Activated T-helper 1 cell treated with anti-CD3 and anti-CD28 coated beads, Interleukin-12 subunit alpha, Interleukin-12 subunit beta, Interleukin-2, Interleukin-4 antibody, amounts not matched to agents 30 ng/mL and 10 ng/mL and 1 ng/mL, durations not matched to agents 14 hours and 24 hours and 36 hours (primary cell): ENCODE measurements at regions not wholly inside any gene's neighbourhood (a gene's known extent, or its start where the extent isn't known, plus 50 kb on each side); places are given as distances from the start of the nearest gene placed in this dataset.
"Not testable (repeated sequence)": the region's sequence is repeated elsewhere in the genome, so short reads cannot be mapped to it uniquely, and the experiment has no call there.

Experiments used
- DNase-seq: peaks from one replicate; pipeline ENCODE4 v3.0.0; 2021; ENCODE audit warnings: low spot score
- H3K27ac Mint-ChIP-seq: one replicate; pipeline ENCODE4 v1.8.0; 2021; ENCODE audit warnings: mild to moderate bottlenecking, mixed read lengths
- H3K27me3 Mint-ChIP-seq: one replicate; pipeline ENCODE4 v1.8.0; 2022; ENCODE audit warnings: mild to moderate bottlenecking, moderate library complexity, mixed read lengths; ENCODE audit not compliant: insufficient read depth
- H3K36me3 Mint-ChIP-seq: one replicate; pipeline ENCODE4 v1.8.0; 2021; ENCODE audit warnings: low read depth, mixed read lengths
- H3K4me1 Mint-ChIP-seq: one replicate; pipeline ENCODE4 v1.8.0; 2021; ENCODE audit warnings: low read depth, mixed read lengths
- H3K4me3 Mint-ChIP-seq: one replicate; pipeline ENCODE4 v1.8.0; 2021; ENCODE audit warnings: mild to moderate bottlenecking, moderate library complexity, mixed read lengths
- H3K9me3 Mint-ChIP-seq: one replicate; pipeline ENCODE4 v1.8.0; 2021; ENCODE audit warnings: mixed read lengths
- intact Hi-C: fragments of 100-400 bp; cut with micrococcal nuclease; formaldehyde crosslinking; loops from one replicate; pipeline ENCODE4 v1.15.1; 2024

DNA sequence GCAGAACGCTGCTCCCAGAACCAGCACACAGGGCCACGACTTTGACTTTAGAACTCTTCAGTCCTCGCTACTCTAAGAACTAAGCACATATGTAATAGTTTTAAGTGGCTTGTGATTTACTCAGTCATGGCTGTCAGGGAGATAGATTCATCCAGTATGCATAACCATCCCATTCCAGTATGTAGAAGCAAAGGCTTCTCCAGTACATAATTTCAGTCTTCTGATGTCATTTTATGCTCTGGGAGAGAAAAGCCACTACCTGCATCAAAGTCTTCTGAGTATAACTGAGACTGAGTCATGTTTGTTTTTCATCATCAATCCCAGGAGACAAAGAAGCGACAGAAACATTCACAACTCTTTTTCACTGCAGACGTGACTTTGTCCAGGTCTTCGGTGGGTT lies 885.7 kb downstream of the PLA2G4A start:
- Mint-ChIP-seq H3K4me3 (no peak overlapping the region), H3K4me1 (no peaks in the 10 kb centered on the region), H3K27me3 (no peaks in the 10 kb centered on the region), H3K36me3 (no peaks in the 10 kb centered on the region), H3K9me3 (peaks cover 16% of the 10 kb centered on the region), H3K27ac (no peak overlapping the region)
- intact Hi-C loops = no loop called here
- DNase-seq = no peak

DNA sequence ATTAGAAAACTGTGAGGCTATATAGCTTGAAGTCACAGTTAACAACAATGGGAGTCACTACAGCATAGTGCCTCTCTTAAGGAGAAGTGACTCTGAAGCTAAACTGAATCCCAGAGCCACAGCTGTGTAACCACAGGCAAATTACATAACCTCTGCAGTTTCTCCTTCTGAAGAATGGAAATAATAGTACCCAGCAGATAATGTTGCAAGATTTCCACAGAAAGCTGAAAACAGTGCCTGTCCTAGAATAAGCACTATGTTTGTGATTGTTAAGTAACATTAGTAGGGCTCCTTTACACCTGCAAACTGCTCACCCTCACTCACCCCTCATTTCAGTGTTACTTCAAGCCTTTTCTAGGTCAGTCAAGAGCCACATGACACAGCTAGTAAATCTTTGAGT lies 886.7 kb downstream of the PLA2G4A start:
- intact Hi-C loops = no loop called here
- no peak overlapping the region for H3K27ac Mint-ChIP-seq
- H3K4me1 Mint-ChIP-seq = no peaks in the 10 kb centered on the region
- no peak overlapping the region for H3K4me3 Mint-ChIP-seq
- no peak for DNase-seq
- peaks cover 16% of the 10 kb centered on the region for H3K9me3 Mint-ChIP-seq
- no peaks in the 10 kb centered on the region for H3K27me3 Mint-ChIP-seq
- no peaks in the 10 kb centered on the region for H3K36me3 Mint-ChIP-seq

GRCh38 chr1:187716160-187716559 lies 887.4 kb downstream of the PLA2G4A start:
- Mint-ChIP-seq H3K36me3 (no peaks in the 10 kb centered on the region), H3K27ac (no peak overlapping the region), H3K4me1 (no peaks in the 10 kb centered on the region), H3K27me3 (no peaks in the 10 kb centered on the region), H3K9me3 (peaks cover 11% of the 10 kb centered on the region), H3K4me3 (no peak overlapping the region)
- no peak for DNase-seq
- intact Hi-C loops = no loop called here

DNA sequence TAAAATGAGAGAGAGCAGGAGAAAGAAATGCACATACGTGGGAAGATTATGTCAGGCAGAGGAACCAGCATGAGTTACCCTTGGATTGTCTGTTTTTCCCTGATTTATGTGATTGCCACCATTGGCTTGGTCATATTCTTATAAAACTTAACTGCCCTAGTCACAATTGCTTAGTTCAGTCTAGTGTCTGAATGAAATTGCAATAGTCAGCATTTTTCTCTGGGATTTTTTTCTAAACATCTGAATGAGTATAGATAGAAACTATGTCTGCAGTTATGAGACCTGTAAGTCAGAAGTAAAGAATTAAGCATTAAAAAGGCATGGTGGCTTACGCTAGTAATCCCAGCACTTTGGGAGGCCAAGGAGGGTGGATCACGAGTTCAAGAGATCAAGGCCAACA lies 889.8 kb downstream of the PLA2G4A start:
- intact Hi-C loops = no loop called here
- H3K27me3 Mint-ChIP-seq = no peaks in the 10 kb centered on the region
- no peak overlapping the region for H3K27ac Mint-ChIP-seq
- no peak overlapping the region for H3K4me3 Mint-ChIP-seq
- no peak for DNase-seq
- no peaks in the 10 kb centered on the region for H3K9me3 Mint-ChIP-seq
- H3K36me3 Mint-ChIP-seq = no peaks in the 10 kb centered on the region
- H3K4me1 Mint-ChIP-seq = no peaks in the 10 kb centered on the region

DNA sequence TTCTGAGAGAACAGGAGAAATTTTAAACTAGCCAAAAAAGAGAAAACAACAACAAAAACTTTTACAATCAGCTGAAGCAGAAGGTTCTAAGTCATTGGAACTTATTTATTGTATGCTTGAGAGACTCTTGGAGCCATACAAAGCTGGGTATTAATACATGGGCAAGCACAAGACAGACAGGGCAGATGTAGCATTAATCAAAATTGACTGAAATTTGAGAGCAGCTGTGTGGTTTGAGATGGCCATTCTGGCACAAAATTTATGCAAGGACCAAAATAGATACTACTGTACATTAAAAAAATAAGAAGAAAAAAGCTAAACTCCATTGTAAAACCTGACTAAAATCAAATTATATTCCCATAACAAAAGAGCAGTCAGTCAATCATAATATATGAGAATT lies 892.5 kb downstream of the PLA2G4A start:
- H3K9me3 Mint-ChIP-seq = no peaks in the 10 kb centered on the region
- no peaks in the 10 kb centered on the region for H3K4me1 Mint-ChIP-seq
- no peaks in the 10 kb centered on the region for H3K27me3 Mint-ChIP-seq
- no peak overlapping the region for H3K27ac Mint-ChIP-seq
- no peak overlapping the region for H3K4me3 Mint-ChIP-seq
- H3K36me3 Mint-ChIP-seq = no peaks in the 10 kb centered on the region
- intact Hi-C loops = no loop called here
- DNase-seq = no peak

DNA sequence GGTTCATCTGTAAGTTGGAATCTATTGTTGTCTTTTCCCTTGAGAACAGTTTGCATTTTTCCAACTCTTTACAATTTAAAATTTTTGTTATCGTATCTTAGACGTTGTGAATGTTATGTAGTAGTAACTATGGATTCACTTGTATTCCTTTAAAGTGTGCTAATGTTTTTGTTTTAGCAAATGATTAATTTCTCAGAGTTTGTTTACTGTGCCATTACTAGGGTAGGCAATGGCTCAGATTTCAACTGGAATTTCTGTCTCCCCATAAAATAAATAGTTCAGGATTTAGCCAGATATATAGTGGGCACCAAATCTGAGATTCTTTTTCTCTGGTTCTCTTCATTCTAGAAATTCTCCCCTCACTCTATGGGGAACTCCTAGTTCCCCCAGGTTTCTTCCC lies 896.5 kb downstream of the PLA2G4A start:
- no peaks in the 10 kb centered on the region for H3K9me3 Mint-ChIP-seq
- intact Hi-C loops = no loop called here
- DNase-seq = no peak
- H3K4me1 Mint-ChIP-seq = no peaks in the 10 kb centered on the region
- no peaks in the 10 kb centered on the region for H3K36me3 Mint-ChIP-seq
- no peak overlapping the region for H3K4me3 Mint-ChIP-seq
- no peak overlapping the region for H3K27ac Mint-ChIP-seq
- H3K27me3 Mint-ChIP-seq = no peaks in the 10 kb centered on the region

GRCh38 chr1:187733232-187733631 lies 904.5 kb downstream of the PLA2G4A start:
- DNase-seq = no peak
- H3K27me3 Mint-ChIP-seq = no peaks in the 10 kb centered on the region
- intact Hi-C loops = no loop called here
- H3K4me1 Mint-ChIP-seq = no peaks in the 10 kb centered on the region
- H3K4me3 Mint-ChIP-seq = no peak overlapping the region
- H3K9me3 Mint-ChIP-seq = no peaks in the 10 kb centered on the region
- H3K36me3 Mint-ChIP-seq = no peaks in the 10 kb centered on the region
- H3K27ac Mint-ChIP-seq = no peak overlapping the region

GRCh38 chr1:187734427-187734826 lies 905.7 kb downstream of the PLA2G4A start:
- no peak for DNase-seq
- H3K9me3 Mint-ChIP-seq = no peaks in the 10 kb centered on the region
- H3K27ac Mint-ChIP-seq = no peak overlapping the region
- intact Hi-C loops = no loop called here
- H3K4me3 Mint-ChIP-seq = no peak overlapping the region
- H3K4me1 Mint-ChIP-seq = no peaks in the 10 kb centered on the region
- no peaks in the 10 kb centered on the region for H3K36me3 Mint-ChIP-seq
- H3K27me3 Mint-ChIP-seq = no peaks in the 10 kb centered on the region

- H3K27ac Mint-ChIP-seq = no peak overlapping the region
- intact Hi-C loops = no loop called here
- no peaks in the 10 kb centered on the region for H3K36me3 Mint-ChIP-seq
- no peaks in the 10 kb centered on the region for H3K9me3 Mint-ChIP-seq
- no peaks in the 10 kb centered on the region for H3K27me3 Mint-ChIP-seq
- H3K4me3 Mint-ChIP-seq = no peak overlapping the region
- H3K4me1 Mint-ChIP-seq = no peaks in the 10 kb centered on the region
- no peak for DNase-seq
Measured at GRCh38 chr1:187744665-187745064, 915.9 kb downstream of the PLA2G4A start.

DNA sequence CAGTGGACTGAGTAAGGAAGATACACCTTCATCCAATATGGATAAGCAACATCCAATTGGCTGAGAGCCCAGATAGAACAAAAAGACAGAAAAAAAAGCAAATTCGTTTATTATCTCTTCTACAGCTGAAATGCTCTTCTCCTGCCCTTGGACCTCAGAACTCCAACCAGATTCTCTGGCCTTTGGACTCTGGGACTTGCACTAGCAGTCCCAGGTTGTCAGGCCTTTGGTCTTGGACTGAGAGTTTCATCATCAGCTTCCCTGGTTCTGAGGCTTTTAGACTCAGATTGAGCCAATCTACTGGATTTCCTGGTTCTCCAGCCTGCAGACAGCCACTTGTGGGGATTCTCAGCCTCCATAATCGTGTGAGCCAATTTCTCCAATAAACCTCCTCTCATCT lies 926.8 kb downstream of the PLA2G4A start:
- Mint-ChIP-seq H3K9me3 (peaks cover 3% of the 10 kb centered on the region), H3K27ac (no peak overlapping the region), H3K4me1 (no peaks in the 10 kb centered on the region), H3K27me3 (no peaks in the 10 kb centered on the region), H3K4me3 (no peak overlapping the region), H3K36me3 (no peaks in the 10 kb centered on the region)
- DNase-seq = no peak
- intact Hi-C loops = no loop called here

- H3K36me3 Mint-ChIP-seq, H3K27ac Mint-ChIP-seq, H3K4me1 Mint-ChIP-seq, H3K27me3 Mint-ChIP-seq, intact Hi-C loops, H3K9me3 Mint-ChIP-seq, H3K4me3 Mint-ChIP-seq, DNase-seq: not testable (repeated sequence)
Measured at GRCh38 chr1:187756684-187757083, 927.9 kb downstream of the PLA2G4A start.

- Mint-ChIP-seq H3K9me3 (peaks cover 3% of the 10 kb centered on the region), H3K4me3 (no peak overlapping the region)
- no peak for DNase-seq
Measured at GRCh38 chr1:187759825-187760333, 931.1 kb downstream of the PLA2G4A start.

DNA sequence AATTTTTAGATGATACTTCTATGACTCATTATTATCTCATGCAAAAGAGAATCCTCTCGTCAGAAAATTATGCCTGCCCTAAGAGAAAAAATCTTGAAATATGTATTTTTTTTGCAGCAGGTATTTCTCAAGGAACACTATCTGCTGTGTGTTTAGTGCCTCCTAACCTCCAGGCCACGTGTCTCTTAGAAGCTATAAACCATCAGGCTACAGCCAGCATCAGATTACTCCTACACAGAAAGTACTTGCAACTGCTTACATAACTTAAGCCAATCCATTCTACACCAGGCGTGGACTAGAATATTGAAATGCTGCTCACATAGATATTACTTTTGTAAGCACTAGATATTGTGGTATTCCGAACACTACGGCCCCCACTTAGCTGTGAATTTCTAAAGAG lies 933.4 kb downstream of the PLA2G4A start:
- Mint-ChIP-seq H3K4me3 (no peak overlapping the region), H3K27ac (no peak overlapping the region), H3K27me3 (no peaks in the 10 kb centered on the region), H3K4me1 (no peaks in the 10 kb centered on the region), H3K9me3 (peaks cover under 1% of the 10 kb centered on the region), H3K36me3 (no peaks in the 10 kb centered on the region)
- intact Hi-C loops = no loop called here
- no peak for DNase-seq

More at GRCh38 chr1:187759825-187760333, 931.1 kb downstream of the PLA2G4A start:
- no peaks in the 10 kb centered on the region for H3K27me3 Mint-ChIP-seq
- intact Hi-C loops = no loop called here
- no peak overlapping the region for H3K27ac Mint-ChIP-seq
- H3K4me1 Mint-ChIP-seq = no peaks in the 10 kb centered on the region
- no peaks in the 10 kb centered on the region for H3K36me3 Mint-ChIP-seq

DNA sequence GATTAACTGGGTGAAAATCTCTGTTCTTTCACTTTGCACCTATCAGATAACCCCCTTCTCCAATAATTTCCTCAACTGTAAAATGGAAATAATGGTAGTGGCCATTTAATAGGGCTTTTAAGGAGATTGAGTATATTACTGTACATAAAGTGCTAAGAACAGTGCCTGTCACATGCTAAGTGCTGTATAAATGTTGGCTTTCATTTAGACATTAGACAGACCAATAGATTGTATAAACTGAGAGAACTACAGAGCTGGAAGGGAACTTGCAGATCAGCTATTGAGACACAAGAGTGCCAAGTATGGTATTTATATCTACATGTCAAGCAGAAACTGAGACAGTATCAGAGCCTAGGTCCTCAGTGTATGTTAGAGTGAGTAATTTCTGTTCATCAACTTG lies 934.7 kb downstream of the PLA2G4A start:
- no peaks in the 10 kb centered on the region for H3K4me1 Mint-ChIP-seq
- no peak overlapping the region for H3K4me3 Mint-ChIP-seq
- H3K36me3 Mint-ChIP-seq = no peaks in the 10 kb centered on the region
- intact Hi-C loops = no loop called here
- no peaks in the 10 kb centered on the region for H3K27me3 Mint-ChIP-seq
- H3K9me3 Mint-ChIP-seq = peaks cover 12% of the 10 kb centered on the region
- H3K27ac Mint-ChIP-seq = no peak overlapping the region
- no peak for DNase-seq
